H9 (cell line): ENCODE measurements at regions not wholly inside any gene's neighbourhood (a gene's known extent, or its start where the extent isn't known, plus 50 kb on each side); places are given as distances from the start of the nearest gene placed in this dataset.

Experiments used
- DNase-seq: peaks from one replicate; pipeline ENCODE4 v3.0.0-alpha.2; 2017
- H2AFZ ChIP-seq: one replicate; pipeline ENCODE4 v1.6.1; 2013; ENCODE audit warnings: mild to moderate bottlenecking, low read length, control low read depth, moderate library complexity
- H2AK5ac ChIP-seq: 2 replicates; pipeline ENCODE4 v1.6.1; 2013; ENCODE audit warnings: low read length, control low read depth, mixed read lengths; ENCODE audit not compliant: insufficient read length
- H2BK120ac ChIP-seq: one replicate; pipeline ENCODE4 v1.6.1; 2013; ENCODE audit warnings: low read depth, mild to moderate bottlenecking, low read length, control low read depth, inconsistent platforms; ENCODE audit not compliant: poor library complexity, severe bottlenecking
- H2BK12ac ChIP-seq: 2 replicates; pipeline ENCODE4 v1.6.1; 2013; ENCODE audit warnings: low read length, control low read depth, mixed read lengths, low read depth; ENCODE audit not compliant: insufficient read length
- H2BK15ac ChIP-seq: 2 replicates; pipeline ENCODE4 v1.6.1; 2013; ENCODE audit warnings: low read depth, low read length, control low read depth
- H2BK20ac ChIP-seq: one replicate; pipeline ENCODE4 v1.6.1; 2013; ENCODE audit warnings: low read depth, mild to moderate bottlenecking, low read length, control low read depth, inconsistent platforms; ENCODE audit not compliant: poor library complexity, severe bottlenecking
- H2BK5ac ChIP-seq: 2 replicates; pipeline ENCODE4 v1.6.1; 2013; ENCODE audit warnings: low read length, control low read depth, mixed read lengths; ENCODE audit not compliant: insufficient read length
- H3K14ac ChIP-seq: 2 replicates; pipeline ENCODE4 v1.6.1; 2013; ENCODE audit warnings: low read length, control low read depth; ENCODE audit not compliant: insufficient read depth
- H3K18ac ChIP-seq: 2 replicates; pipeline ENCODE4 v1.6.1; 2013; ENCODE audit warnings: low read depth, mild to moderate bottlenecking, mixed read lengths, low read length, control low read depth; ENCODE audit not compliant: insufficient read length
- H3K23ac ChIP-seq: 2 replicates; pipeline ENCODE4 v1.6.1; 2013; ENCODE audit warnings: low read length, control low read depth, mixed read lengths, low read depth; ENCODE audit not compliant: insufficient read length
- H3K23me2 ChIP-seq: 2 replicates; pipeline ENCODE4 v1.6.1; 2013; ENCODE audit warnings: low read depth, mild to moderate bottlenecking, mixed read lengths, low read length, control low read depth; ENCODE audit not compliant: insufficient read length, poor library complexity, severe bottlenecking
- H3K27ac ChIP-seq: 2 replicates; pipeline ENCODE4 v1.5.1; 2013; ENCODE audit warnings: low read length, control low read depth, mixed read lengths, low read depth; ENCODE audit not compliant: insufficient read length
- H3K27me3 ChIP-seq: 2 replicates; pipeline ENCODE4 v1.6.1; 2013; ENCODE audit warnings: low read length, control low read depth, inconsistent platforms; ENCODE audit not compliant: insufficient read depth
- H3K4ac ChIP-seq: 2 replicates; pipeline ENCODE4 v1.6.1; 2013; ENCODE audit warnings: low read depth, mild to moderate bottlenecking, control low read depth, inconsistent platforms, low read length, moderate library complexity
- H3K4me1 ChIP-seq: 2 replicates; pipeline ENCODE4 v1.6.1; 2013; ENCODE audit warnings: low read length, control low read depth, inconsistent platforms; ENCODE audit not compliant: insufficient read depth
- H3K4me2 ChIP-seq: 2 replicates; pipeline ENCODE4 v1.6.1; 2013; ENCODE audit warnings: low read length, control low read depth, mixed read lengths; ENCODE audit not compliant: insufficient read length, insufficient read depth
- H3K56ac ChIP-seq: 2 replicates; pipeline ENCODE4 v1.6.1; 2013; ENCODE audit warnings: low read depth, mild to moderate bottlenecking, mixed read lengths, low read length, control low read depth; ENCODE audit not compliant: insufficient read length
- H3K79me1 ChIP-seq: 2 replicates; pipeline ENCODE4 v1.6.1; 2013; ENCODE audit warnings: low read depth, mild to moderate bottlenecking, moderate library complexity, low read length, control low read depth, inconsistent platforms; ENCODE audit not compliant: insufficient read depth, poor library complexity, severe bottlenecking
- H3K79me2 ChIP-seq: 2 replicates; pipeline ENCODE4 v1.6.1; 2013; ENCODE audit warnings: low read length, control low read depth, inconsistent platforms; ENCODE audit not compliant: insufficient read depth
- H3K9ac ChIP-seq: 2 replicates; pipeline ENCODE4 v1.6.1; 2013; ENCODE audit warnings: low read length, control low read depth, mixed read lengths; ENCODE audit not compliant: insufficient read length; ENCODE audit errors: extremely low read depth
- H3K9me3 ChIP-seq: one replicate; pipeline ENCODE4 v1.6.1; 2013; ENCODE audit warnings: low read depth, low read length, inconsistent platforms; ENCODE audit not compliant: control insufficient read depth
- H3T11ph ChIP-seq: one replicate; pipeline ENCODE4 v1.6.1; 2013; ENCODE audit warnings: mild to moderate bottlenecking, low read length, control low read depth, inconsistent platforms
- H4K20me1 ChIP-seq: one replicate; pipeline ENCODE4 v1.6.1; 2013; ENCODE audit not compliant: control insufficient read depth, insufficient read length, insufficient read depth
- H4K5ac ChIP-seq: 2 replicates; pipeline ENCODE4 v1.6.1; 2013; ENCODE audit warnings: low read depth, mild to moderate bottlenecking, mixed read lengths, low read length, control low read depth; ENCODE audit not compliant: insufficient read length
- H4K8ac ChIP-seq: replicated peaks from 2 replicates; pipeline ENCODE4 v1.6.1; 2013; ENCODE audit warnings: low read length, control low read depth, mixed read lengths, low read depth; ENCODE audit not compliant: insufficient read length
- H4K91ac ChIP-seq: 2 replicates; pipeline ENCODE4 v1.6.1; 2013; ENCODE audit warnings: low read depth, mild to moderate bottlenecking, moderate library complexity, mixed read lengths, low read length, control low read depth; ENCODE audit not compliant: insufficient read length
- H3K27ac Mint-ChIP-seq, 3 experiments: 2 replicates in 2 of 3; 3 replicates in 1 of 3; pipeline ENCODE4 v1.8.0; 2020 to 2021; ENCODE audit warnings: mixed read lengths in 3 of 3, mild to moderate bottlenecking in 1 of 3, moderate library complexity in 1 of 3
- H3K27me3 Mint-ChIP-seq: 2 replicates; pipeline ENCODE4 v1.8.0; 2021; ENCODE audit warnings: low read depth, mild to moderate bottlenecking, moderate library complexity, mixed read lengths
- H3K36me3 Mint-ChIP-seq, 3 experiments: 2 replicates in 2 of 3; 3 replicates in 1 of 3; pipeline ENCODE4 v1.8.0; 2020 to 2021; ENCODE audit warnings: low read depth in 3 of 3, mixed read lengths in 3 of 3; ENCODE audit not compliant: insufficient read depth in 1 of 3
- H3K4me1 Mint-ChIP-seq, 2 experiments: 2 replicates each; pipeline ENCODE4 v1.8.0; 2020; ENCODE audit warnings: mixed read lengths in 2 of 2
- H3K4me3 Mint-ChIP-seq, 2 experiments: 2 replicates in 1 of 2; 3 replicates in 1 of 2; pipeline ENCODE4 v1.8.0; 2020 to 2021; ENCODE audit warnings: mild to moderate bottlenecking in 2 of 2, mixed read lengths in 2 of 2, moderate library complexity in 1 of 2
- H3K9me3 Mint-ChIP-seq, 2 experiments: 2 replicates in 1 of 2; 3 replicates in 1 of 2; pipeline ENCODE4 v1.8.0; 2020; ENCODE audit warnings: mild to moderate bottlenecking in 2 of 2, mixed read lengths in 2 of 2, moderate library complexity in 1 of 2
- WGBS: extraction: QIAGEN DNeasy Blood & Tissue Kit; methylation state at CpG from one replicate; pipeline ENCODE4 v1.1.7; 2013; ENCODE audit warnings: missing lambda C conversion rate, low lambda C conversion rate, mixed read lengths; ENCODE audit not compliant: insufficient read length; ENCODE audit errors: extremely low coverage; 5-methylcytosine and 5-hydroxymethylcytosine counted together
- TF ChIP-seq, protein P1 (sequence below): fragments of 200-600 bp; sonication (generic); conservative IDR thresholded peaks from 3 replicates; pipeline ENCODE4 v1.8.0; 2021; ENCODE audit warnings: antibody characterized with exemption, mild to moderate bottlenecking

DNA sequence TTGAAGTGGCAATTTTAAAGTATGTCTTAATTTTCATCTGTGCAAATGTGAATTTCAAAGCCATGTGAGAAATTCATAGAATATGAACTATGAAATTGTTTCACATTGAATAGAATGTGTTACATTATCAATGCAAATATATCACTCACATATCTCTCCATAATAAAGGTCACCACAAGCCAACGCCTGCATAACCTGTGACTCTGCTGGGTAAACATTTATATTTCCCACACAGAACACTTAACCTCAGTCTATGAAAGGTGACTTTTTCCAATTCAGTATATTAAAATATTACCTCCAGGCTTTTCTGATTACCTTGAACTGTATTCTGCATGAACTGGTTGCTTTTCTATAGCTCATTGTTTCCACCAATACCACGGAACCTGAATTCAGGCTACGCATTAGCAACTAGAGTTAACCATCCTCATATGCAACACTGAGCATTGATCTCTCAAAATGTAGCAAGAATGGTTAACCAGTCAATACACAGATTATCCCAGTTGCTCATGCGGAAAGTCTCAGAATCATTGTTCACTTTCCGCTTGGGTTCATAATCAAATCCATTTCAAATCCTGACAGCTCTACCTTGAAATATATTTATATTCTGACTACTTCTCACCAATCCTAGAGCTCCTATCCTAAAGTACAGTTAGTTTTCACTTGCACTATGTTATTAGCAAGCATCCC lies 126.6 kb upstream of the TYRP1 start:
- H3K4me2 ChIP-seq, result no peak overlapping the region
- H3T11ph ChIP-seq, result no peak overlapping the region
- no peak overlapping the region for H2AK5ac ChIP-seq
- H3K27ac Mint-ChIP-seq, result no peak overlapping the region
- H3K4ac ChIP-seq, result no peak overlapping the region
- H2BK5ac ChIP-seq, result no peak overlapping the region
- no peak overlapping the region for H3K14ac ChIP-seq
- no peak overlapping the region for H4K91ac ChIP-seq
- no peaks in the 10 kb centered on the region for H3K27me3 Mint-ChIP-seq
- H3K9me3 ChIP-seq, result no peaks in the 10 kb centered on the region
- no peak overlapping the region for H2BK15ac ChIP-seq
- no peaks in the 10 kb centered on the region for H3K79me2 ChIP-seq
- no peaks in the 10 kb centered on the region for H3K4me1 Mint-ChIP-seq
- H3K18ac ChIP-seq, result no peak overlapping the region
- H3K4me1 ChIP-seq, result no peaks in the 10 kb centered on the region
- no peak overlapping the region for H3K56ac ChIP-seq
- no peaks in the 10 kb centered on the region for H3K9me3 Mint-ChIP-seq
- H2AFZ ChIP-seq, result no peak overlapping the region
- H3K27me3 ChIP-seq, result no peaks in the 10 kb centered on the region
- no peak for DNase-seq
- no peaks in the 10 kb centered on the region for H3K23me2 ChIP-seq
- WGBS, result no CpG with 5 or more reads among the region's 5 CpGs
- no peaks in the 10 kb centered on the region for H4K20me1 ChIP-seq
- no peak overlapping the region for H3K4me3 Mint-ChIP-seq
- H3K23ac ChIP-seq, result no peak overlapping the region
- TF ChIP-seq, protein P1, sequence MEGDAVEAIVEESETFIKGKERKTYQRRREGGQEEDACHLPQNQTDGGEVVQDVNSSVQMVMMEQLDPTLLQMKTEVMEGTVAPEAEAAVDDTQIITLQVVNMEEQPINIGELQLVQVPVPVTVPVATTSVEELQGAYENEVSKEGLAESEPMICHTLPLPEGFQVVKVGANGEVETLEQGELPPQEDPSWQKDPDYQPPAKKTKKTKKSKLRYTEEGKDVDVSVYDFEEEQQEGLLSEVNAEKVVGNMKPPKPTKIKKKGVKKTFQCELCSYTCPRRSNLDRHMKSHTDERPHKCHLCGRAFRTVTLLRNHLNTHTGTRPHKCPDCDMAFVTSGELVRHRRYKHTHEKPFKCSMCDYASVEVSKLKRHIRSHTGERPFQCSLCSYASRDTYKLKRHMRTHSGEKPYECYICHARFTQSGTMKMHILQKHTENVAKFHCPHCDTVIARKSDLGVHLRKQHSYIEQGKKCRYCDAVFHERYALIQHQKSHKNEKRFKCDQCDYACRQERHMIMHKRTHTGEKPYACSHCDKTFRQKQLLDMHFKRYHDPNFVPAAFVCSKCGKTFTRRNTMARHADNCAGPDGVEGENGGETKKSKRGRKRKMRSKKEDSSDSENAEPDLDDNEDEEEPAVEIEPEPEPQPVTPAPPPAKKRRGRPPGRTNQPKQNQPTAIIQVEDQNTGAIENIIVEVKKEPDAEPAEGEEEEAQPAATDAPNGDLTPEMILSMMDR, result no peak
- H2BK120ac ChIP-seq, result no peak overlapping the region
- H2BK12ac ChIP-seq, result no peak overlapping the region
- no peak overlapping the region for H2BK20ac ChIP-seq
- H3K9ac ChIP-seq, result no peak overlapping the region
- no peaks in the 10 kb centered on the region for H3K79me1 ChIP-seq
- H3K27ac ChIP-seq, result no peak overlapping the region
- no peak overlapping the region for H4K8ac ChIP-seq
- no peak overlapping the region for H4K5ac ChIP-seq
- no peaks in the 10 kb centered on the region for H3K36me3 Mint-ChIP-seq
